Smooth muscle cell of the brain vasculature (primary cell): ENCODE measurements at regions not wholly inside any gene's neighbourhood (a gene's known extent, or its start where the extent isn't known, plus 50 kb on each side); places are given as distances from the start of the nearest gene placed in this dataset.

Experiments
- DNase-seq: peaks from one replicate; pipeline ENCODE4 v3.0.0-alpha.2; 2012; ENCODE audit warnings: low read depth, low spot score

DNA sequence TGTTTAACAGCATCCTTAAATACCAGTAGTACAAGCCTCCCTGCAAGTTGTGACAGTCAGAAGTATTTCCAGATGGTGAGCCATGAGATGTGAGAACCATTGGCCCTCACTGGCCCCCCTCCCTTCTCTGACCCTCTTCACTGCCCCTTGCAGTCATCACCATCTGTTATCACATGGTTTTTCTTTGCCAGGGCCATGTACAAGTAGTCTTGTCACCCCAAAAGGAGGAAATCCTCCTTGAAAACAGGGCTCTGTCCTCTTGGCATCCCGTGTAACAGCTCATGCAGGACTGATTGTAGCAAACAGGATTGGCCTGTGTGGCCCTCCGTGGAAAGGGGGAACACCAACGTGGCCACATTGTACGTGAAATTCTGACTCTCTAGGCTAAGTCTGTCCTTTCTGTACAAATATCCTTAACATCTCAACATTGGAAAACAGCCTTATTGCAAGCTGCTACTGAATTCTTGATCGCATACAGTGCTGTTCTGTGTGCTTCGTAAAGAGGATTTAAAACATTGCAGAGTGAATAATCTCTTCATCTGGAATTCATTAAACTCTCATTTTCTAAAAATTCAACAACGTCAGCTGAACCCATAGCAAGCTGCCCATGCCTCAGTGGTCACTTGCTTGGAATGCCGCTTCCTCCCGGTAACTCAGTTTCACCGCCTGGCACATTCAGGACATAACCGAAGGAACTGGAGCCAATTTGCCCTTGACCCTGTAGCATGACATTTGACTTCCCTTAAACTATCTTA is 171.7 kb downstream of the ATPSCKMT start:
- no peak for DNase-seq

DNA sequence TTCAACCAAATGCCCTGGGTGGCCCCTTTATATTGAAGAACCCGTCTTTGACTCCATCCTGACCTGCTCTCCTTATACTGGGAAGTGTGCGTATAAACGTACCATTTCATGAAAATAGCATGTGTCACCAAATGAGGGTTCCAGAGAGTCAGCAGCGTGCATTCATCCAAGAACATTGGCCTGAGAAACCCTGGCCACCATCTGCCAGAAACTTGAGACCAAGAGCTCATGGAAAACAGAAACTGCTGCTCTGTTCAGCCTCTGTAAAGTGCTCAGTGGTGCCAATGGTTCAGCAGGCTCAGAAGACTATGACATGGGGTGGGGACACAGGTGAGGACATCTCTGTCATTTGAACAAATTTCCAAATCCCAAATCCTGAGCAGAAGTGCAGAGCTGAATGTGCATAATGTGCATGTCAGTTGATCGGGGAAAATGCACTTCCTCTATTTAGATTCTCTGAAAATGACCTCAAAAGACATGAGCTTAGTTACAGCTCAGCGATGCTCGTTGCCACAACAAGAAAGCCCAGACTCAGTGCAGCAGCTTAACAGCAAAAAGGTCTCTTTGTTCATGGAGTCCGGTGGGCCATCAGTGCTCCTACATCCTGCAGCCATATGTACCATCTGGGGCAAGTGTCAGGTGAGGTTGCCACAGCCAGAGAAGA is 176.1 kb downstream of the ATPSCKMT start:
- no peak for DNase-seq

DNA sequence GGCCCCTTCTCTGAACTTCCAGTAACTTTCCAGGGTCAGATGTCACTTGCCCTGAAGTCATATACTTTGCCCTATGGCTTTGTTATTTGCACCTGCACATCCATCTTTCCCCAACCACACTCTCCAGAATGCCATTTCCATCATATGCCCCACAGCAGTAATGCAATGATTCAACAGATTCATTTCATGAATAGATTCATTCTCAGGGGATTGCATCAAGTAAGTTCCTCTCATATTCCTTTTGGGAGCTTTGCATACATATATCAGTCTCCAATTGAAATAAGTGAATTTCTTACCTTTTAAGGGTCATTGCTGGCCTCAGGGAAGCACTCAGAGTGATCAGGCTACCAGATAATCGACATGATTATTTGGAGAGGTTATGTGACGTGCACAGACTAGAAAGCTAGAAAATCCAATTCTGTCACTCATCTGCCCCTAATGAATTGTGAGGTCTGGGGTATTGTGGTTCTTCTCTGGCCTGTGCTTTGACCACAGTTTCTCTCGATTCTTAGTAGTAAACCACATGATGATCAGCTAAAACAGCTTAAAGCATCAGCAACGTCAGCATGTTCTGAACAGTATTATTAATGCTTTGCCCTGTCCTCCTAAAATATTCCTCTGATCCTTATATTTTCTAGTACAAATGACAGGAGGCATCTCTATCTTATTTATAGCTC is 179.9 kb downstream of the ATPSCKMT start:
- DNase-seq = no peak

DNA sequence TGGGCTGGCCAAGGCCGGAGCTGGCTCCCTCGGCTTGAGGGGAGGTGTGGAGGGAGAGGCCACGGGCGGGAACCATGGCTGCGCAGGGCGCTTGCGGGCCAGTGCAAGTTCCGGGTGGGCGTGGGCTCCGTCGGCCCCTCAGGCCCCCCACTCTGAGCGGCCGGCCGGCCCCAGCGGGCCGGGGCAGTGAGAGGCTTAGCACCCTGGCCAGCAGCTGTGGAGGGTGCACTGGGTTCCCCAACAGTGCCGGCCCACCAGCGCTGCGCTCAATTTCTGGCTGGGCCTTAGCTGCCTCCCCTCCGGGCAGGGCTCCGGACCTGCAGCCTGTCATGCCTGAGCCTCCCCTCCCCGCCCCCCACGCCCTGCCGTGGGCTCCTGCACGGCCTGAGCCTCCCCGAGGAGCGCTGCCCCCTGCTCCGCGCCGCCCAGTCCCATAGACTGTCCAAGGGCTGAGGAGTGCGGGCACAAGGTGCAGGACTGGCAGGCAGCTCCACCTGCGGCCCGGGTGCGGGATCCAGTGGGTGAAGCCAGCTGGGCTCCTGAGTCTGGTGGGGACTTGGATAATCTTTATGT is 184.2 kb downstream of the ATPSCKMT start:
- DNase-seq = no peak

DNA sequence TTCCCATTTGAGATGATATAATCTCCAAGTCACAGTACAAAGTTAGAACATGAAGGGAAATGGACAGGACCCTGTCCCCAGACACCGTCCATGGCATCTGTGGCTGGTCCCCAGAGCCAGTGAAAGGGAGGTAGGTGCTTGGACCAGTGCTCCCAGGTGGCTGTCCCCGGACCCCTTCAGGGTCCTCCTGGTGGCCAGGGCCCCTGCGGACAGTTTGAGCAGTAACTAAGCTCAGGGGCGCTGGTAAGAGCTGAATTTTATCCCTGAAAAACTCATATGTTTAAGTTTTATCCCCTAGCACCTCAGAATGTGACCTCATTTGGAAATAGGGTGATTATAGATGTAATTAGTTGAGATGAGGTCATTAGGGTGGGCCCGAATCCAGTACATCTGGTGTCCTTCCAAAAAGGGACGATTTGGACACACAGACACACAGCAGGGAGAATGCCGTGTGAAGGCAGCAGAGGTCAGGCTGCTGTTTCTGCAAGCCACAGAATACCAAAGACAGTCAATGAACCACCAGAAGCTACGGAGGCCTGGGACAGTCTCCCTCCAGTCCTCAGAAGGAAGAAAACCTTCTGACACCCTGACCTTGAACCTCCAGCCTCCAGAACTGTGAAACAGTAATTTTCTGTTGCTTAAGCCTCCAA is 185.0 kb downstream of the ATPSCKMT start:
- no peak for DNase-seq

DNA sequence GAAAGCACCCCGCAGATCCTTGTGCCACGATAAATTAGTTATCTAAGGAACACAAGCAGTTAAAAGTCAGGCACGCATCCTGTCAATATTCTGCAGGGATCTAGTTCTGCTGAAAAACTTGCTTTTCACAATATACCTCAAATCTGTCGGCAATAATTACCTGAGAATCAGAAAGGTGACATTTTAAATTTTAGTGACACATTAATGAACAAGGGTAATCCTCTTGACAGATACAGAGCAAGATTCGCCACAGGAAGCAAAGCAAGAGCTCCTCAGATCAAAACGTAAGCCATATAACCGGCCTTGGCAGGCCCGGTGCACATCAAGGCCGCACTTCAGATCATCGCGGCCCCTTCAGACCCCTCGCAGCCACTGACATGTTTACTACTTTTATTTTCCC is 185.7 kb downstream of the ATPSCKMT start:
- no peak for DNase-seq

DNA sequence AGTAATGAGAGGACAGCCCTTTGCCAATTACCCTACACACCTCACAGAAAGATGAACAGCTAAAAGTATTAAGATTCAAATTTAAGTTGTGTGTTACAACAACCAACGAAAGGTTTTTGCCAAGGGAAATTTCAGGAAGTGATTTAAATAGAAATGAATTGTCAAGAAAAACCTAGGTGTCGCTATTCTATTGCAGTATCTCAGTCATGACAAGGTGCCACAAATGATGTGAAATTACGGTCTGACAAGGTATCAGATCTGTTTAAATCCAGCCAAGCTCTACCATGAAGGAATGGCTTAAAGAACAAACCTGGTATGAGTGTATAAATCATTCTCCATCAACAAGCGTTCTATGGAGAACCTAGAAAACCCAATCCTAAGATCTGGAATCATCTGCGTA is 189.7 kb downstream of the ATPSCKMT start:
- DNase-seq = no peak

DNA sequence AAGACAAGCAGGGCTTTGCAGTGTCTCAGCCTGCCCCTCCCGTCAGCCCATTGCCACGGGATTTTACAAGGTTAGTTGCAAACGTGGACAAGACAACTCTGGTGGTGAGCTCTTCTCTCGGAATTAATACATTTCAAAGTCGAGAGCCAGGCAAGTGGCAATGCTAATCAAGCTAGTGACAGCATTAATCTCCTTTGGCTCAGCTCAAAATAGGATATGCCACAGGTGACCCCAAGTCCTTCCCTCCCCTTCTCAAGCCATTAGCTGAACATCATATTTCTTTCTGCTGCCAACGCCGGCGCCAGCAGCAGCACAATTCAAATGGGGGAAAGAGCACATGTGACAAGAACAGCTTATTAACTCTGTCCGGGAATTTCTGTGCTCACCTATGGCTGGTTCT is 190.1 kb downstream of the ATPSCKMT start:
- DNase-seq = no peak

DNA sequence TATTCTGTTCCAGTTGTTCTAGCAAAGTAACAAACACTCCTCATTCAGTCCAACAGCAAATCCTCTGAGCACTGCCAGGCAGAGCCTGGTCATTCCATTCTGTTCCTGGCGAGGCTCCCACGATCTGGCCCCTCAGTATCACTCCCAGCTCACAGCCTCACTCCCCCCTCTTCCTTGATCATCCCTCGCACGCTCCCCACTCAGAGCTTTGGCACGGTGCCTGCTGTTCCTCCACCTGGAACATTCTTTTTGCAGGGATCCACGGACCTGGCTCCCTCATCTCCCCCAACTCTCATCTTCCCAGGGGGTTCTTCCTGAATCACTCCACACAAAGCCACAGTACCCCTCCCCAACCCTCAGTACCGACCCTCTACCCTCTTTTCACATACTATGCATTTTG is 192.3 kb downstream of the ATPSCKMT start:
- DNase-seq = no peak

DNA sequence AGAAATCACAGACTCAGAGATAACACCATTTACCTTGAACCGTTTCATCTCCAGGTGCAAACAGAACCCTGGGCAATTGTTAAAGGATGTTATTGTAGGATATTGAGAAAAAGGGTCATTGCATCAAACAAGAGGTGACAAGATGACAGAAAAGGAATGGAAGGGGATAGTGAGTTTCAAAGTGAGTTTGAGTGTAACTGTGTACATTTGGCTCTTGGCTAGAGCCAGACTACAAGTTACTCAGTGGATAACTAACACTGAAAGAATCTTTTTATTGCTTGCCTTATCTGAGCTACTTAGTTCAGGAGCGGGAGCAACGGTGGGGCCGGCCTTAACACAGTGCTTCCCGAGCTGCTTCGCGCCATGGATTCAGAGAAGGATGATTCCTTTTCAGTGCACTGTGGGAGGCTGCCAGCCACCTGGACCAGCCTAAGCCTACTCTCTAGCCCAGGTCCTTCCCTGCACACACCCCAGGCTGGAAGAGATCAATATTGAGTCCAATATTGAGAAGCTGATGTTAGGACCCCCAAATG is 193.4 kb downstream of the ATPSCKMT start:
- no peak for DNase-seq

DNA sequence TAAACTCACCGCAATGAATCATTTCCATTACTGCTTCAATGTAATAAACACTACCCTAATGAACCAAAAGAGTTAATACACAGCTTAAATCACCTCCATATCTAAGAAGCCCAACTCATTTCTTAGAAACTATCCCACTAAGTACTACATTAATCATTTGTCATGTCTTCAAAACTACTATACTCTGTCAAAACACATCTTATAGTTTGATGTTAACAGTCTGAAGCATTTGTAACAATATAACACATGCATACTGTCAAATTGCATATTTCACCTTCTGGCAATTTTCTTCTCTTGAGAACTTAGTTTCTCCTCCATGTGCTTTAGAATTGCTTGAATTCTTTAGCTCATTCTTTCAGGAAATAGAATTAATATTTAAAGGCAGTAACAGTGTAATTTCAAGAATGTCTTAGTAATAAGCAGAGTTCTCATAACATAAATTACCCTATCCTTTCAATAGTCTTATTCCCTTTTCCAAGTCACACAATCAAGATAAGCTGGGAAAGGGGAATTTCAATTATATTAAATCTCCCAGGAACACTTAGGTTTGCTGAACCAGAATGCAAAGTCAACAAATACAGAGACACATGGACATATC is 199.7 kb downstream of the ATPSCKMT start:
- DNase-seq = no peak

DNA sequence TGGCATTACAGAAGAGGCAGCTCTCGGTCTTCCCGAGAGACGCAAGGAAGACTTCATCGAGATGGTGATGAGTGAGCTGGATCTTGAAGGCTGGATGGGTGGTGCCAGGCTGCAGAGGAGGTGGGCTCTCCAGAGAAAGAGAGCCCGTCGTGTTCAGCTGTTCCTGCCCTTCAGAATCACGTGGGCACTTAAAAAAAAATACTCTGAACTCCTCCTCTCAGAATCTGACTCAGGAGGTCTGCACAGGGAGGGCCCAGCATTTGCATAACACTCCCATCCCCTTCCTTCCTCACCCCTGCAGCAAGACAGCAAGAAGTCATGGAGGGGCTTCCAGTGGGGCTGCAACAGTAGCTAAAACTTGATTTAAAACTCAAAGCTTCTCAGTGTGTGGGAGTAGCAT is 203.0 kb downstream of the ATPSCKMT start:
- DNase-seq = no peak

DNA sequence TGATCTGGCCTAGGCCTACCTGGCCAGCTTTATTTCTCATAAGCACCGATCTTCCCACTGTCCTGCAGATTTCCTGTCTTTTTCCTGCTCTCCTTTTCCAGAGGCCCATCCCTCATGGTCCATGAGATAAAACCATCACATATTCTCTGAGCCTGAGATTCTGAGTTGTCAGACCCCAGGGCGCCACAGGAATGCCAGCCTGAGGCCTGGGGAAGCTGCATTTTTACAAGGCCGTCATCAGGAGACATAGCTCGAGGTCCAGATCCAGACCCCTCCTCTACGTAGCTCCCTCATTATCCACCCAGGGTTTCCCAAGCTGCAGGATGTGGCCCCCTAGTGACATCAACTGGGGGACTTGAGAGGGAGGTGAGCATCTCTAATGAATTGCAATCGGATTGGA is 204.3 kb downstream of the ATPSCKMT start:
- no peak for DNase-seq

DNA sequence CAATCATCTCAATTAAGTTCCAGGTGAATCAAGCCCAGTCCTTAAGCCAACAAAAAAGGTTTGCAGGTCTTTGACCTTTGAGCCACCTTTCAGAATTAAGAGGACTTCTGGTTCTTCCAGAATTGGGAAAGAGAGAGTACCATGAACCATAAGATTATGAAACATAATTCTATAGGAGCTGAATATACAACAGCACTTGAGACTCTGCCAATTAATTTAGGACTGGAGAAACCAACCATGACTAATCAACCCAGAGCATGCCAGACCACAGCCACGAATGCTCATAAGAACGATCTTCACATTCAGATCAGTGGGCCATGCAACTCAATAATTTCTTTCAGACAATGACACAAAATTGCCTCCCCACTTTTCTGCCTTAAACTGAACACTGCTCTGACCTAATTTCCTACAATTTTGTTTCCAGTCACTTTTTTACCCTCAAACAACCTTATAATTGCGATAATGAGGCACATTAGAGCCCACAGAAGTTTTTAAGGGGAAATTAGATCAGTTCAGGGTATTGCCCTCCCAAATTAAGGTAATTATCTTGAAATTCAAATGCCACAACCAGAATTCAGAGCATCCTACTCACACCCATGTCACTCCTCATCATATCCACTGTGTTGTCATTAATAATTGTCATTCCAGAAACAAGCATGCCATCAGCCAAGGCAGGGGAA is 213.4 kb downstream of the ATPSCKMT start:
- DNase-seq = no peak

DNA sequence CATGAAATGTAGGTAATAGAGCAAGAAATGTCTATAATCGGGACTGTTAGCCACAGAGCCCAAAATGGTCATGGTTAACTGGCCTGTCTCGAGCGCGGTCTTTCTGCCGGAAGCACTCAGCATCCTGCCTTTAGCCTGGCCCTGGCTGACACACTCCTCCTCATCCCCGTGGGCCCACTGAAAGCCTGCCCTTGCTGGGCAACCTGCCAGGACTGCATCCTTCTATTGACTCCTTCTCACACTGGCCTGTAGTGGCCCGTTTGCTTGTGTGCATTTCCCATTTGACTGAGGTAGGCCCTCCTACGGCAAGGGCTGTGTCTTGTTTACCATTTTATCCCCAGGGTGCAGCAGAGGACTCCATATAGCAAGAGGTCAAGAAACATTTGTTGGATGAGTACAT is 215.7 kb downstream of the ATPSCKMT start:
- no peak for DNase-seq

DNA sequence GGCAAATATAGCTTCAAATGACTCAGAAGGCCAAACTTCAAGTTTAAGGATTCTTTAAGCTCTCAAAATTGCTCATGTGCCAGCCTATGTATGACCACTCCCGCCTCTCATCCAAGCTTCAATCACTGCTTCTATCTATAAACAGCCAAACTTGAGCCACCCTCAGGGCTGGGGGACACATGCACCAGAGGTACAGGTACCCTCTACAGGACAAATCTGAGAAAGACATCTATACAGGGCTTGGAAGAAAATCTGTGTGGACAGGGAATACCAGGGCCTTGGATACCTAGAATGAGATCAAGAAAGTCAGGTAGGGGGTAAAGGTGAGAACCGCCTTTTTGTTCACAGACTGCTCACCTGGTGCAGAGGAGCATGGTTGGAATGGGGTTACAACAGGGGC is 217.9 kb downstream of the ATPSCKMT start:
- DNase-seq = no peak

DNA sequence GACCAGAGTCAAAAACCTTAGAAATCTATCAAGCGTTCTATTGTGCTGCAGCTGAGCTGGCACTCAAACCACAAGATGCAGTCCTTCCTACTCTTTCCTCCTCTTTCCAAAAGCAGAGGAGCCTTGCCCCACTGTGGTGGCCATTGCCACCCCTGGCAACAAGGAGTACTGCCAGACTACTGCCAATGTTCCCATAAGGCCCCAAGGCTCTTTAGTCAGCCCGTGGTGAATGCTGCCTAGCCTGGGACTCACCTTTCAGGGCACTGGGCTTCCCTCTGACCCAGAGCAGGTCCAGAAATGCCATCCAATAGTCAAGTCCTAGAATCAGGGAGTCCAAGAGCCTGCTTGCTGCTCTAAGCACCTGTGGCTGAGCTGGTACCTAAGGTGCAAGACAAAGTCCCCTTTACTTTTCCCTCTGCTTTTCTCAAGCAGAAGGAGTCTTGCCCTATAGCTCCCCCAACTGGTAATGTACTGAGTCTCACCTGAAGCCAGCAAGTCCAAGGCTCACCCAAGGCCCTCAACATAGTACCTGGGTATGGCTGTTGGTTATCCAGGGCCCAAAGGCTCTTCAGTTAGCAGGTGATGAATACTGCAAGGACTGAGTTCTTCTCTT is 219.4 kb downstream of the ATPSCKMT start:
- no peak for DNase-seq

DNA sequence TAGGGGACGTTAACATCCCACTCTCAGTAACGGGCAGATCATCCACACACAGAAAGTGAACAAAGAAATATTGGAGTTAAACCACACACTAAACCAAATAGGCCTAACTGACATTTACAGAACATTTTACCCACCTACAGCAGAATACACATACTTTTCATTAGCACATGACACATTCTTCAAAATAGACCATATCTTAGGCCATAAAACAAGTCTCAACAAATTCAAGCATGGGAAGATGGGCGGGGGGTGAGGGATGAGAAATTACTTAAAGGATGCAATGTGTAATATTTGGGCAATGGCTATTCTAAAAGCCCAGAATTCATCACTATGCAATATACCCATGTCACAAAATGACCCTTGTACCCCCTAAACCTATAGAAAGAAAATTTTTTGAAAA is 226.2 kb downstream of the ATPSCKMT start:
- no peak for DNase-seq

DNA sequence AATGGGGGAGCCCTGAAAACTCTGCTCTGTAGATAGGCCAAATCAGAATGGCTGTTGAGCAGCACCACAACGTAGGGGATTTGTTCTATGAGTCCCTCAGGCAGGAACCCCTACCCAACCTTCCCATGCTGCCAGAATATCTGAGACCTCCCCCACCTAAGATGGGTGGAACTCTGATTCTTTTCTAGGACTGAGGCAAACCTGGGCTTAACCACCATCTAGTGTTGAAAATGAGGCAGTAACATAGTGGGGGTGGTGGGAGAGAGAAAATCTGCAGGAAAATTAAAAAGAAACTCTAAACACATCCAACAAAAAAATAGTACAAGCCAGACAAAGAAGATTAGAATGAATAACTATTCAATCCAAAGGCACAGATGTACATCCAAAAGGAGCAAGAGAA is 228.4 kb downstream of the ATPSCKMT start:
- DNase-seq = no peak

DNA sequence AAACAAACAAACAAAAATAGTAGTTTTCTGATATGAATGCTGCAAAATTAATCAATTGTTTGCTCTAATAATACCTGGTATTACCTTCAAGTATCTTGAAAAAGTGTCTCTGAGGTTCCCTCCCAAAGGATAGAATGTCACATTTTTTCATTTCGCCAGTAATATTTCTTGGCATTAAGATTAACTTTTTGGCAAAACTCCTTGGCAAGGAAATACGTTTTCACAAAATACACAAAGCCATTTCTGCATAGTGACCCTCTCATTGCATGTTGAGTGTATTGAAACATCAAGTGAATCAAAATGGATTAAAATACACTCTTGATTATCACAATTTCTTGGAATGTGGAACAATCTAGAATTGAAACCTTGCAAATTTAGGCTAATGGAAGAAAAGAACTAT is 230.5 kb downstream of the ATPSCKMT start:
- DNase-seq = no peak
